Activated CD8-positive, alpha-beta memory T cell treated with anti-CD3 and anti-CD28 coated beads, Interleukin-2, amount 50 U/mL, for 48 hours (primary cell): ENCODE measurements at regions not wholly inside any gene's neighbourhood (a gene's known extent, or its start where the extent isn't known, plus 50 kb on each side); places are given as distances from the start of the nearest gene placed in this dataset.

ENCODE experiments used
- DNase-seq: peaks from one replicate; pipeline ENCODE4 v3.0.0-alpha.2; 2020

- DNase-seq: no peak
Observed at GRCh38 chr9:105828171-105828570, 133.8 kb downstream of the TMEM38B start.

GRCh38 chr9:105828596-105829213, 134.4 kb downstream of the TMEM38B start:
- DNase-seq: no peak

DNA sequence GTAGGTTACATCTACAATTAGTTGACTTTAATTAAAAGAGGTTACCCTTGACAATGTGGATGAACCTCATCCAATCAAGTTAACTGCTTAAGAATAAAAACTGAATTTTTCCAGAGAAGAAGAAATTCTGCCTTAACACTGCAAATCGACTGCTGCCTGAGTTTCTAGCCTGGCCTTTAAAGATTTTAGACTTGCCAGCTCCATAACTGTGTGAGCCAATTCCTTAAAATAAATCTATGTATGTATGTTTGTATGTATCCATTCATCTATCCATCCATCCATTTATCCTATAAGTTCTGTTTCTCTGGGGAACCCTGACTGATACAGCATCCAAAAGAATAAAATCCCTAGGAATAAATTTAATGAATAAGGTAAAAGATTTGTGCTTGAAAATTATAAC, 136.1 kb downstream of the TMEM38B start:
- no peak for DNase-seq

- no peak for DNase-seq
Observed at GRCh38 chr9:105832096-105832710, 137.9 kb downstream of the TMEM38B start.

DNA sequence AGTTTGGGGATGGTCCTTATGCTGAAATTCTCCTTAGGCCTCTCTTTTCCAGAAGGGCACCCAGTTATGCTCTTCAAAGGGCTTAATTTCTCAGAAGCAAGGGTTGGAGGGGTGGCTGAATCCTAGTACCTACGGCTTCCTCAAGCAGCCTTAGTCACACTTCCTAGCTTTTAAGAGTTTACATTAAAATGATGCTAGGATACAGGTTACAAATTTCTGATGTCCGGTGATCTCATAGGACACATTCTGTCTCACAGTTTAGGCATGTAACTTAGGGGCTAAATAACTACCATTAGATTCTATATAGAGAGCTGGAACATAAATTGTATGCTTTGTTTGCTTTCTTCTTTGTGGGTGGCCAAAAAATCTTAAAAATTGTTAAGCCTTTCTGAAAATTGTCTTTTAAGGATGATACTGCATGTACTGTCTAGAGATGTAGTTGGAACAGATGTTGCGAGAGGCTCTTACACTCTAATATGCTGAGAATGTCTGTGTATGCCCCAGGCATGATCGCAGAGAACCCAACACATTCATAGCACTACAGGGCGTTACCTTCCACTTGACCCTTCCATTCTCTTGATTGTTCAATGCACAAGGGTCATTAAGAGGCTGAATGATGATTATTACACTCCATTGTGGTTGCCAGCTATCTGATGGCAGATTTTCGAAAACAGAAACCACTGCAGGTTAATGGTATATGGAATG, 139.1 kb downstream of the TMEM38B start:
- no peak for DNase-seq

DNA sequence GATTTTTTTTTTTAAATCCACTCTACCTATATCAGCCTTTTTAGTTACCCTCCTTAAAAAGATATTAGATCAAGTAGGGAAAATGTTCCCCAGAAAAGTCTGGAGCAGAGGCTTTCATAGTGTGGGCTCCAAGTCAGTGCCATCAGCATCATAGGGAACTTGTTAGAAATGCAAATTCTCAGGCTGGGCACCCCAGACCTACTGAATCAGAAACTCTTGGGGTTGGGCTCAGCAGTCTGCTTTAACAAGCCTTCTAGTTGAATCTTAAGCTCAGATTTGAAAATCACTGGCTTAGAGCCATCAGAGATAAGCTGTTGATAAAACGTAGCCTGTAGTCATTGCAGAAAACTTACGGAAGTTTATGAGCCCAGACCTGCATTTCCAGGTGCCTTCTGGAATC, 140.1 kb downstream of the TMEM38B start:
- DNase-seq: no peak

- no peak for DNase-seq
Observed at GRCh38 chr9:105835721-105836120, 141.4 kb downstream of the TMEM38B start.

DNA sequence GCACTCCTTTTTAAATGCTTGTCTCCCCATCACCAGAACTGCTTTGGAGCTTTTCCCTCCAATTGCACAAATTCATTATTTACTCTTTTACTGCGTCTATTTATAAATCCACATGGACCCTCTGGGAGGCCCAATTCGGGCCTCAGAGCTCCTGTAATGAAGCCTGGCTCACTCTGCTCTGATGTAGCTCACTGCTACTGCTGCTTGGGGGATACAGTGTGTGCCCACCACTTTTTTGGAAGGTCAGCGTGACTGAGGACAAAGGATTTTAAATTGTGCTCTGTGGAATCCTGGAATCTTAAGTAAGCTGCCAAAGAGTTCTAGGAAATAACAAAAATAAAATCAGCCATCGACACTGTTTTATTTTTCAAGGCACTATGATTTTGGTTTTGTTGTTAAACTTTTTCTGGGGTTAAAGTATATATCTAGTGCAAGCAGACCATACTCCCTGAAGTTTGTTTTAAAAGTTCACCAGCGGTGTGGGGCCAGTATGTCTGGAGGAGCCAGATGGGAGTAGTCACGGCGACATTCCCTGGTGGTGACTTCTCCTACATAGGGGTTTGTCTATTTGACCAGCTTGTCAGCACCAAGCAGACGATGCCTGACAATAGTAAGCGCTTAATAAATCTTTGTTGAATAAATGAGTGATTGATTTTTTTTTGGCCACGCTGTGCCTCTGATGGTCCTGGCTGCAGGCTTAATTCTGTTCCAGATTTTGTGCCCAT, 142.8 kb downstream of the TMEM38B start:
- no peak for DNase-seq

DNA sequence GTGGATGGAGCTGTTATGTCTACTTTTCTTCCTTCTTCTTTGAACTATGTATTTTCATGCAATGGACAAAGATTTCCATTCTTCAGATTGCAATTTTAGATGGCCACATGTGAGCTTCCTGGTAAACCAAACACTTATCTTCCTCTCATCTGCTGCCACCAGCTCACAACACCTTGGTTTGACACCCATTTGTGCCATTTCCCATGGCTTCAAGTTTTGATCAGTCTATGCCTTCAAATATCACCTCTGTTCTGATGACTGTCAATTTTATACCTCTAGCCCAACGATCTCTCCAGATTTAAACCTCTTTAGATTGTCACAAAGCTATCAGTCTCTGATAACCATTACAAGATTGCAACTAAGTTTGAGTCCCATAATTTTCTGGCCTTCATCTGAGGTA, 147.2 kb downstream of the TMEM38B start:
- DNase-seq: no peak

DNA sequence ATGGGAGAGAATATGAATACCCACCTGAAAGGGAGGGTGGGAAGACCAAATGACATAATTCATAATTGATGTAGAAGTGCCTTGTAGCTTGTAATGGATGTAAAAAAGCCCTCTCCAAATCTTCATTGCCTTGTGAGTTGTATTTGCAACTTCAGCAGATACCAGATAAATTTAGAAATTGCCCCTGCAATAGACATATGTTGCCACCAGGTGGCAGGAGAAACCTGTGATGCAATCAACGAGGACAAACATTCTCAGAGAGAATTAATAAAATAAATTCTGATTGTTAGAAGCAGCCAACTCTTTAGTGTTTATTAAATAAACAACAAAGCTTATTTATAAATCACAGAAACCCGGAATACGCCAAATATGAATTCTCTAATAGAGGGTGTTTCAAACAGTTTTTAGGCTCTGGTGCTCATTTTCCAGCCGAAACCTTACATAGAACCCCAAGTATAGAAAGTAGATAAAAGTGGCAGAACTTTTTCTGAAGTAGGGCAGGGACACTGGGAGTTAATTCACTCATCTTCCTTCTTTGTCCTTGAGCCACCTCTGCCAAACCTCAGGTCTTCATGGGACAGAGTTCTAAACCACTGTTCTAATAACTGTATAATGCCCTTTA, 147.8 kb downstream of the TMEM38B start:
- no peak for DNase-seq

- no peak for DNase-seq
Observed at GRCh38 chr9:105846825-105847224, 152.5 kb downstream of the TMEM38B start.

DNA sequence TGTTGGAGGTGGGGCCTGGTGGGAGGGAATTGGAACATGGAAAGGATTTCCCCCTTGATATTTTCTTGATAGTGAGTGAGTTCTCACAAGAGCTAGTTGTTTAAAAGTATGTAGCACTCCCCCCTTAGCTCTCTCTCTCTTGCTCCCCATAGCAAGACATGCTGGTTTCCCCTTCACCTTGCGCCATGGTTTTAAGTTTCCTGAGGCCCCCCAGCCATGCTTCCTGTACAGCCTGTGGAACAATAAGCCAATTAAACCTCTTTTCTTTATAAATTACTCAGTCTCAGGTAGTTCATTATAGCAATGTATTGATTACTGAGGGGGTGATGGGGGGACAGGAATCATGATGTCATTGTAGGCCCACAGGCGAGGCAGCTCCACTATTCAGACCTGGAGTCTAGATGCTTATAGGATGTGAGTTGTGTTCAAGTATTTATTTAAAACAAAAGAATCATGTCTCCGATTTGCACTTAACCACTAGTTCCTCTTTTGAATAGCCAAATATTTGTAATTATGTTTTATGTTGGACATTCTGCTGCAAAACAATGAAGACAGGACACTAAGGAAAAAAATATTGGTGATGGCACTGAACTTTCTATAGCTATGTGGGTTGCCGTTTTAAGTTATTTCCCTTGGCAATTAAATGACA, 156.6 kb downstream of the TMEM38B start:
- DNase-seq: no peak

DNA sequence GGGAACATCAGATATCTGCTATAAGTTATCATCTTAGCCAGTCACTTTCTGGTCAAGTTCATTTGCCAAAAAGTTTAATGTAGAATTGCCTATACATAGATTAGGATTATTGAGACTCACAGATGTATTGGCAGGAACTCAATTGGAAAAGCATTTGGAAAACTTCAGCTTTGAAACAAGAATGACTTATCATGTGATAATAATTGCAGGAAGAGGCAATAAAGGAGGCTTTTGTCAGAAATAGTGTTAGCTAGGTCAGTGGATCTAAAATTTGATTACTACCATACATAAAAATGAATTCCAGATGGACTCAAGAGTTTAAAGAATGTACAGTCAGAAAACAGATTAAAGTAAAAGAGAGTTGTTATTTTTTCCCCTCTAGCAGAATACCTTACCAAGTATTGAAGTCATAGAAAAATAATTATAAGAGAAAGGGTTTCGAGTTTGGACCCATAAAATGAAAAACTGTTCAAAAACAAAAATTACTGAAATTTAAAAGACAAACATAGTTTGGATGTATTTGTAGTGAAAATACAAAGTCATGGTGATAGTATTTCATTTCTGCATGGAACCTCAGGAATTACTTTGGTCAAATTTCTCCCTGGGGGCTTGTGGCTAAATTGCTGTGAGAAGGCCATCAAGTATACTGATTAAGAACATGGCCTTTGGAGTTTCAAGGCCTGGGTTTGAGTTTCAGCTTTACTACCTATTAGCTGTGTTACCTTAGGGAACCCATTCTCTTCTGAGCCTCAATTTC, 159.9 kb downstream of the TMEM38B start:
- DNase-seq: no peak

- DNase-seq: no peak
Observed at GRCh38 chr9:105854783-105855724, 160.7 kb downstream of the TMEM38B start.

DNA sequence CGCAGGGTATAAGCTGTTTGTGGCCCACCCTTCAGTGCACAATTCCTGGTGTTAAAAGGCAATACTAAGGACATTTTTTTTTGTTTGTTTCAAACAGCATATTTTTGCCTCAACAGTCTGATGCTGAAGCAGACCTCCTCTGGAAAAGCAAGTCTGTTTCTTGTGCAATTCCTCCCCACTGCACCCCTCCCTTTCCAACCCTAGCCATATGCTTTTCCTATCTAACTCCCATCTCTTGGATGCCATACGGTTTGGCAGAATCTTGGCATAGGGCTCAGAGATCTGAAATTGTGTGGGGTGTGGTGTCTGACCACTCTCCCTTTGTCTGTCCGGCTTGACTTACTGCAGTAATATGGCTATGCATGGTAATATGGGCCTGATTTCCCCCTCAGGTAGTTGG, 161.6 kb downstream of the TMEM38B start:
- no peak for DNase-seq

GRCh38 chr9:105858006-105858690, 163.8 kb downstream of the TMEM38B start:
- no peak for DNase-seq

- DNase-seq: no peak
Observed at GRCh38 chr9:105858877-105859276, 164.5 kb downstream of the TMEM38B start.

GRCh38 chr9:105859428-105860091, 165.2 kb downstream of the TMEM38B start:
- DNase-seq: no peak

DNA sequence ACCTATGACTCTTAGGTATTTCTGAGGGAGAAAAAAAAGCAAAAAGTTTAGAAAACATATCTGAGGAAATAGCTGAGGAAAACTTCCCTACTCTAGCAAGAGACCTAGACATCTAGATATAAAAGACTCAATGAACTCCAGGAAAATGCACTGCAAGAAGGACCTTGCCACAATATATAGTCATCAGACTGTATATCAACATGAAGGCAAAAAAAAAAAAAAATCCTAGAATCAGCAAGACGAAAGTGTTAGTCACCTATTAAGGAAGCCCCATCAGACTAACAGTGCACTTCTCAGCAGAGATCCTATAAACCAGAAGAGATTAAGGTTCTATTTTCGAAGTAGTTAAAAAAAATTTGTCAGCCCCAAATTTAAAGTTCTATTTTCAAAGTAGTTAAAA, 166.2 kb downstream of the TMEM38B start:
- no peak for DNase-seq

DNA sequence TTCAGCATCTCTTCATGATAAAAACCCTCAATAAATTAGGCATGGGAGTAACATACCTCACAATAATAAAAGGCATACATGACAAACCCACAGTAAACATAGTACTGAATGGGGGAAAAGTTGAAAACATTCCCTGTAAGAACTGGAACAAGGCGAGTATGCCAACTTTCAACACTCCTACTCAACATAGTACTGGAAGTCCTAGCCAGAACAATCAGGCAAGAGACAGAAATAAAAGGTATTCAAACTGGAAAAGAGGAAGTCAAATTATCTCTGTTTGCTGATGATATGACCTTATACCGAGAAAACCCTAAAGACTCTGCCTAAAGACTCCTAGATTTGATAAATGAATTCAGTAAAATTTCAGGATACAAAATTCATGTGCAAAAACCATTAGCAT, 167.6 kb downstream of the TMEM38B start:
- DNase-seq: no peak
